ENCODE measurements at regions not wholly inside any gene's neighbourhood (a gene's known extent, or its start where the extent isn't known, plus 50 kb on each side); places are given as distances from the start of the nearest gene placed in this dataset.
"Not testable (repeated sequence)": the region's sequence is repeated elsewhere in the genome, so short reads cannot be mapped to it uniquely, and the experiment has no call there.

DNA sequence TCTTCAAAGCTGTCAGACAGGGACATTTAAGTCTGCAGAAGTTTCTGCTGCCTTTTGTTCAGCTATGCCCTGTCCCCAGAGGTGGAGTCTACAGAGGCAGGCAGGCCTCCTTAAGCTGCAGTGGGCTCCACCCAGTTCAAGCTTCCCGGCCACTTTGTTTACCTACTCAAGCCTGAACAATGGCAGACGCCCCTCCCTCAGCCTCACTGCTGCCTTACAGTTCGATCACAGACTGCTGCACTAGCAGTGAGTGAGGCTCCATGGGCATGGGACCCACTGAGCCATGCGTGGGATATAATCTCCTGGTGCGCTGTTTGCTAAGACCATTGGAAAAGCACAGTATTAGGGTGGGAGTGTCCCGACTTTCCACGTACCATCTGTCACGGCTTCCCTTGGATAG, 585.9 kb upstream of the HS3ST5 start:
- not testable (repeated sequence) for TF ChIP-seq POLR2AphosphoS5 (IDR thresholded peaks at IDR 0.05; ENCODE audit: low read depth, low read length); CTCF (IDR thresholded peaks at IDR 0.05 in 2 of 3, conservative IDR thresholded peaks at IDR 0.05 in 1 of 3; ENCODE audit: borderline replicate concordance in 1 of 3, insufficient read depth in 1 of 3, low read depth in 2 of 3, low read length in 2 of 3); REST (IDR thresholded peaks at IDR 0.05; ENCODE audit: low read depth); POLR2A (IDR thresholded peaks at IDR 0.05; ENCODE audit: borderline replicate concordance, extremely low read depth, insufficient read depth, insufficient read length); ZNF274 (IDR thresholded peaks at IDR 0.05; ENCODE audit: low read depth, low read length); EZH2 (IDR thresholded peaks at IDR 0.05); EGR1 (IDR thresholded peaks at IDR 0.05; ENCODE audit: low read depth); FOSL1 (IDR thresholded peaks at IDR 0.05; ENCODE audit: low read depth)
- TF ChIP-seq, protein P1, sequence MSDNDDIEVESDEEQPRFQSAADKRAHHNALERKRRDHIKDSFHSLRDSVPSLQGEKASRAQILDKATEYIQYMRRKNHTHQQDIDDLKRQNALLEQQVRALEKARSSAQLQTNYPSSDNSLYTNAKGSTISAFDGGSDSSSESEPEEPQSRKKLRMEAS (IDR thresholded peaks at IDR 0.05): not testable (repeated sequence)
